ENCODE measurements at regions not wholly inside any gene's neighbourhood (a gene's known extent, or its start where the extent isn't known, plus 50 kb on each side); places are given as distances from the start of the nearest gene placed in this dataset.
"Not testable (repeated sequence)": the region's sequence is repeated elsewhere in the genome, so short reads cannot be mapped to it uniquely, and the experiment has no call there.

GRCh38 chr5:10876996-10877395 lies 116.0 kb upstream of the DAP start:
- DNase-seq (ENCODE audit: low read depth); H3K4me3 ChIP-seq (ENCODE audit: low read depth, low read length): not testable (repeated sequence)

- DNase-seq (ENCODE audit: low read depth): no peak
- H3K4me3 ChIP-seq (ENCODE audit: low read depth, low read length): no peak overlapping the region
Measured at GRCh38 chr5:10876006-10876744, 115.1 kb upstream of the DAP start.

GRCh38 chr5:10875201-10875768 lies 114.3 kb upstream of the DAP start:
- no peak for DNase-seq (ENCODE audit: low read depth)
- no peak overlapping the region for H3K4me3 ChIP-seq (ENCODE audit: low read depth, low read length)

- no peak for DNase-seq (ENCODE audit: low read depth)
Measured at GRCh38 chr5:10874541-10874940, 113.5 kb upstream of the DAP start.

GRCh38 chr5:10870791-10871190 lies 109.8 kb upstream of the DAP start:
- DNase-seq (ENCODE audit: low read depth): no peak
- H3K4me3 ChIP-seq (ENCODE audit: low read depth, low read length): no peak overlapping the region

More at GRCh38 chr5:10874541-10874940, 113.5 kb upstream of the DAP start:
- no peak overlapping the region for H3K4me3 ChIP-seq (ENCODE audit: low read depth, low read length)

GRCh38 chr5:10868956-10869355 lies 107.9 kb upstream of the DAP start:
- H3K4me3 ChIP-seq (ENCODE audit: low read depth, low read length): no peak overlapping the region
- DNase-seq (ENCODE audit: low read depth): no peak

GRCh38 chr5:10867389-10868303 lies 106.6 kb upstream of the DAP start:
- no peak overlapping the region for H3K4me3 ChIP-seq (ENCODE audit: low read depth, low read length)
- no peak for DNase-seq (ENCODE audit: low read depth)

GRCh38 chr5:10866913-10867312 lies 105.9 kb upstream of the DAP start:
- DNase-seq (ENCODE audit: low read depth): no peak
- no peak overlapping the region for H3K4me3 ChIP-seq (ENCODE audit: low read depth, low read length)

GRCh38 chr5:10863763-10864383 lies 102.8 kb upstream of the DAP start:
- DNase-seq (ENCODE audit: low read depth): no peak
- H3K4me3 ChIP-seq (ENCODE audit: low read depth, low read length): no peak overlapping the region

- DNase-seq (ENCODE audit: low read depth): no peak
- H3K4me3 ChIP-seq (ENCODE audit: low read depth, low read length): no peak overlapping the region
Measured at GRCh38 chr5:10862085-10862484, 101.1 kb upstream of the DAP start.

- DNase-seq (ENCODE audit: low read depth): no peak
- no peak overlapping the region for H3K4me3 ChIP-seq (ENCODE audit: low read depth, low read length)
Measured at GRCh38 chr5:10861423-10861790, 100.4 kb upstream of the DAP start.

GRCh38 chr5:10860645-10861422 lies 99.8 kb upstream of the DAP start:
- DNase-seq (ENCODE audit: low read depth): no peak
- no peak overlapping the region for H3K4me3 ChIP-seq (ENCODE audit: low read depth, low read length)

- no peak for DNase-seq (ENCODE audit: low read depth)
- H3K4me3 ChIP-seq (ENCODE audit: low read depth, low read length): no peak overlapping the region
Measured at GRCh38 chr5:10860196-10860543, 99.1 kb upstream of the DAP start.

- no peak overlapping the region for H3K4me3 ChIP-seq (ENCODE audit: low read depth, low read length)
- DNase-seq (ENCODE audit: low read depth): no peak
Measured at GRCh38 chr5:10859393-10860195, 98.6 kb upstream of the DAP start.

- H3K4me3 ChIP-seq (ENCODE audit: low read depth, low read length): no peak overlapping the region
- DNase-seq (ENCODE audit: low read depth): no peak
Measured at GRCh38 chr5:10858945-10859344, 97.9 kb upstream of the DAP start.

- no peak overlapping the region for H3K4me3 ChIP-seq (ENCODE audit: low read depth, low read length)
- DNase-seq (ENCODE audit: low read depth): no peak
Measured at GRCh38 chr5:10858307-10858706, 97.3 kb upstream of the DAP start.

- DNase-seq (ENCODE audit: low read depth): no peak
- no peak overlapping the region for H3K4me3 ChIP-seq (ENCODE audit: low read depth, low read length)
Measured at GRCh38 chr5:10857338-10857733, 96.3 kb upstream of the DAP start.

GRCh38 chr5:10856683-10857337 lies 95.8 kb upstream of the DAP start:
- H3K4me3 ChIP-seq (ENCODE audit: low read depth, low read length): no peak overlapping the region
- peak; percentile 4 for DNase-seq (ENCODE audit: low read depth)

All from skeletal muscle cell (primary cell).